Left renal cortex interstitium (tissue), 4 donors: ENCODE measurements at regions not wholly inside any gene's neighbourhood (a gene's known extent, or its start where the extent isn't known, plus 50 kb on each side); places are given as distances from the start of the nearest gene placed in this dataset.

Experiments used
- DNase-seq, 4 donors: peaks; one replicate each; pipeline ENCODE4 v3.0.0-alpha.2; 2013; ENCODE audit warnings: low read depth in 4 of 4, low spot score in 2 of 4, missing footprints in 1 of 4

DNA sequence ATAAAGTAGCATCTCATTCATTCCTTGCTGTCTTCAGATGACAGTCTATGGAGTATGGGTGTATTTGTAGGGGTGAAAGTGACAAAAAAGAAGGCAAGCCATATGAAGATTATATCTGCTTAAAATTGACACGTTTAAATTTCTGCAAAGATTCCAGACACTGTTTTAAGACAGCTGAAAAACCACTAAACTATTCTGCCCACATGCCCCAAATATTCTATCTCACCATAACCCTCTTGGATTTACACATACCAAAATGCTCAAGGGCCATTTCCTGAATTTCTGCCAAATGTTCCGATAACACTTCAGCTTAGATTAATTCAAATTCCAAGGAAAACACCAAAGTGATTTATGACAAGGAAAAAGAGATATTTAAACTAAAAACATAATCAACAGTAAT is 99.9 kb upstream of the IL6 start:
- DNase-seq, result no peak

- no peak for DNase-seq
Observed at GRCh38 chr7:22625251-22625650, 101.7 kb upstream of the IL6 start.

GRCh38 chr7:22624781-22625180 is 102.2 kb upstream of the IL6 start:
- no peak for DNase-seq

GRCh38 chr7:22622116-22622785 is 104.7 kb upstream of the IL6 start:
- DNase-seq, result no peak

GRCh38 chr7:22618528-22618927 is 108.5 kb upstream of the IL6 start:
- DNase-seq, result no peak

- no peak for DNase-seq
Observed at GRCh38 chr7:22617166-22617565, 109.8 kb upstream of the IL6 start.

- DNase-seq, result peak in 1 of 4 donors; percentile 25
Observed at GRCh38 chr7:22613496-22613895, 113.5 kb upstream of the IL6 start.

DNA sequence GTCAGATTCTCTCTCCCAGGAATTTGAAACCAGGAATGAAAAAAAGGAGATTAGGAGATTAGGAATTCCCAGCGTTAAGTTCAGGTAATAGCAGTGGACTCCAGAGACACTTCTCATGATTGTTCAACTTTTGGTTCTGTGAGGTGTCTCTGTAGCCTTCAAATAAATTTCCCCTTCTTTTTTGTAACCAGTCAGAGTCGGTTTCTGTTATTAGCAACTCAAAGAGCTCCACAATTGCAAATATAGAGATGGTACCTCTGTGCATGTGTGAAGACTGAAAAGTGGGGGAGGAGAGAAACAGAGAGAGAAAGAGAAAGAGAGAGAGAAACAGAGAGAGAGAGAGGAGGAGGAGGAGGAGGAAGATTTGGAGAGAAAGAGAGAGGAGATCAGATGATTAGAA is 112.8 kb upstream of the STEAP1B start:
- DNase-seq, result no peak

- DNase-seq, result no peak
Observed at GRCh38 chr7:22611758-22612079, 111.7 kb upstream of the STEAP1B start.

GRCh38 chr7:22610951-22611757 is 111.2 kb upstream of the STEAP1B start:
- no peak for DNase-seq

- DNase-seq, result no peak
Observed at GRCh38 chr7:22610263-22610662, 110.3 kb upstream of the STEAP1B start.

- no peak for DNase-seq
Observed at GRCh38 chr7:22607180-22607579, 107.2 kb upstream of the STEAP1B start.

GRCh38 chr7:22604246-22604645 is 104.3 kb upstream of the STEAP1B start:
- no peak for DNase-seq

DNA sequence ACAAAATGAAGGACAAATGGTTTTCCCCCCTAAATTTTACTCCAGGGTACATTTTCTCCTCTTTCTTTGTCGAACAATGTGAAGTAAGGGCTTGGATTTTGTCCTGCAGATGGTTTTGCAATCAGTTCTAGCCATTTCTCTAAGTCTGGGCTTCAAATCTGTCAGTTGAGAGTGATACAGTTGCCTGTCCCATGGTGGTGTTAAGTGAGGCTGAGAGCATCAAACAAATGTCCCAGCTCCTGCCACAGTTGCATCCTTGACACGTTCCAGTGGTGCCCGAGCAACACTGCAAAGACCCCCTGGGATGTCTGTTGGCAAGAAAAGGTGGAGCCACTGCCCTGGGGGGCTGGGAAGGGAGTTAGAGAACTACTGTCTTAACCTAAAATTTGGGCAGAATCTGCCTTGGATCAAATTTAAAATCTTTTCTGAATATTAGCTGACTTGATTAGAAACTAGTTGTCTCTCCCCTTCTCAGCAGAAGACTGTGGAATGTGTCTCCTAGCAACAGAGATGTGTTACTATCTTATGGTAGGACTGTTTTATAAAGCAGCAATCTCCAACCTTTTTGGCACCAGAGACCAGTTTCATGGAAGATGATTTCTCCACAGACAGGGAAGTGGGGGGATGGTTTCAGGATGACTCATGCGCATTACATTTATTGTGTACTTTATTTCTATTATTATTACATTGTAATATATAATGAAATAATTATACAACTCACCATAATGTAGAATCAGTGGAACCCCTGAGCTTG is 102.0 kb upstream of the STEAP1B start:
- DNase-seq, result no peak

- no peak for DNase-seq
Observed at GRCh38 chr7:22601408-22601807, 101.4 kb upstream of the STEAP1B start.

- no peak for DNase-seq
Observed at GRCh38 chr7:22601003-22601402, 101.0 kb upstream of the STEAP1B start.

DNA sequence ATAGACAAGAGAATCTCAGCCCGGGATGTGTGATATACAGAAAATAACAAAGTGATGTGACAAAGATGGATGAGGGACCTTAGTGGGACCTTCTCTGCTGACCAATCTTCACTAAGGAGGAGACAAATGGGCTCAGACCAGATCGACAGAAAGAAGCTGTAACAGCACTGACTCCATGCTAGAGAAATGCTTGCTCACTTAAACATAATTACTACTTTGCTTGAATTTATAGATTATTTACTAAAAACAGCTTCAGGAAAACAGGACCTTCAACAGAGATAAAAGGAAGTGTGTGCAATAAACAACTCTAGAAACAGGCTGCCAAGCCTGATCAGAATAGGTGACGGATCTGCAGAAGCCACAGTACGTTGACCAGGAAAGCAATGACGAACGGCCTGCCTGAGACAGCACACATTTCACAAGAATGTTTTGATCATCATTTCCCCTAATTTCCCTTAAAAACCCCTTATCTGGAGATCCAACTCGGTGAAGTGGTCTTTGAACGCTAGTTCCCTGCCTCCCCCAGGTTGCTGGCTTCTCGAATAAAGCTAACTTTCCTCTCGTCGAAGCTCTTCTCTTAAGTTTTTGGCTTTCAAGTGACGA is 98.4 kb upstream of the STEAP1B start:
- no peak for DNase-seq

- no peak for DNase-seq
Observed at GRCh38 chr7:22597844-22598243, 97.9 kb upstream of the STEAP1B start.

GRCh38 chr7:22596763-22597400 is 96.9 kb upstream of the STEAP1B start:
- no peak for DNase-seq

DNA sequence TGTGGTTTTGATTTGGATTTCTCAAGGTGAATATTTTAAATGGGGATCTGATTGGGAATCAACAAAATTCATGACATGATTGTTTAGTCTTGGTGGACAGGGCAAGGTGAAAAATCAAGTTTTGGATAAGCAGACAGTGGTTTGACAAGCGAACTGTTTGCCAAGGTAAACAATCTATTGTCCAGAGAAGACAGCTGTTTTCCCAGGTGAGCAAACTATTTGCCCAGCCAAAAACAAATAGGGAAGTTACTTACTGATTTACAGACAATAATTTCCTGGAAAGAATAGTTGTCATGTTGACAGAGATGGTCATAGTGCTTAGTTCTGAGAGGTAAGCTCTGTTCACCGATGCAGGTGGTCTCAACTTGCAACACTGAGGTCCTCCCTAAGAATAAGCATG is 94.0 kb upstream of the STEAP1B start:
- DNase-seq, result no peak

DNA sequence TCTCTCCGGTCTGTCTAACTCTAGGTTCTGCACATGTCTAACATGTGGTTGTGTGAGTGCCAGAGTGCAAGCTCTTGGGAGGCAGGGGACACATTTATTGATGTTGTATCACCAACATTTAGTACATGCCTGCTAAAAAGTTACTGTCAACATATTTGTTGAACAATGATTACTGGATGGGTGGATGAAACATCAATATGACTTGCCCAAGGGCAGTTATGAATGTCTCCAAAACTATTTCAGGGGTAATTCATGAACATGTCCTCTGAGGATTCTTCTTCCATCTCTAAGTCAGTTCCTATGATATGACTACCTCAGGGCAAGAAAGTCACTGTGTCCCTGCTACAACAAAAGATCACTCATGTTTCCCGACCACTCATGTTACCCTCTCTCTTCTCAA is 91.3 kb upstream of the STEAP1B start:
- DNase-seq, result no peak
